ENCODE measurements at regions not wholly inside any gene's neighbourhood (a gene's known extent, or its start where the extent isn't known, plus 50 kb on each side); places are given as distances from the start of the nearest gene placed in this dataset.

- no peak for TF ChIP-seq CTCF (IDR thresholded peaks at IDR 0.05)
- TF ChIP-seq POLR2A (IDR thresholded peaks at IDR 0.05): no peak
- no peak for TF ChIP-seq POLR2AphosphoS5 (IDR thresholded peaks at IDR 0.05)
- TF ChIP-seq EP300 (IDR thresholded peaks at IDR 0.05; ENCODE audit: low read depth): no peak
Measured at GRCh38 chrX:46034868-46035267, 510.4 kb downstream of the ZNF674 start.

Data from transverse colon (tissue), 4 donors.